Activated T-cell treated with anti-CD3 and anti-CD28 coated beads for 4 hours (primary cell): ENCODE measurements at regions not wholly inside any gene's neighbourhood (a gene's known extent, or its start where the extent isn't known, plus 50 kb on each side); places are given as distances from the start of the nearest gene placed in this dataset.

Source experiments
- DNase-seq: peaks from one replicate; pipeline ENCODE4 v3.0.0-alpha.2; 2020

GRCh38 chr2:145256551-145256950 is 736.6 kb upstream of the ZEB2 start:
- no peak for DNase-seq

DNA sequence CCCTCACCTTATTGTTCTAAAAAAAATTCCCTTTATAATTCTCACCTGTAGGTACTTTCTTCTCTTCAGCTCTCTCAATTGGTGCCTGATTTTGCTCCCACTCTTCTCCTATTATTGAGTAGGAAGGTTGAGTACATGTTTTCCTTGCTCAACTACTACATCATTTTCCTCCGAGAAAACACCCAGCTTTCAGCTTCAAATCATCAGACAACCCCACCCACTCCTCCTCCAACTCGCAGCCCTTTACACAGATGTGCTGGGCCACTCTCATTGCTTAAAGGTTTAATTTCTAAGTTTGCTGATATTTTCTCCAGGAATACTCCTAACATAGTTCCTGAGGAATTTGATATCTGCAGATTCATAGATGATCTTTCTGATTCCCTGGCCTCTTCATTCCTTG is 734.4 kb upstream of the ZEB2 start:
- DNase-seq = no peak

DNA sequence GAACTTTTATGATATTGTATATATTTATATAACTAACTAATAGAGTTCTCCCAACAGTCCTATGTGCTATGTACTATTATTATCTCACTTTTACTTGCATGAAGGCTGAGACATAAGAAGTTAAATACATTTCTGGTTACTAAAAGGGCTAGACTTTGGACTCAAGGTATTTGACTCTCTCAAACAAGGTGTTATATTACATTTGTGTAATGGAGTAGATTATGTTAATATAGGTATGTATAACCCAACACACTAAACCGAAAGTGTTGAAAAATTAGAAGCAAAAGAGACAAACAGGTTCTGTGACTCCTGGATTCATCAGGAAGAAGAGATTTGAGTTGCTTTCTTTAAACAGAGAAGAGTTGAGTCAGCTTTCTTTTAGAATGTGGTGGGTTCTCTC is 733.6 kb upstream of the ZEB2 start:
- DNase-seq = no peak

DNA sequence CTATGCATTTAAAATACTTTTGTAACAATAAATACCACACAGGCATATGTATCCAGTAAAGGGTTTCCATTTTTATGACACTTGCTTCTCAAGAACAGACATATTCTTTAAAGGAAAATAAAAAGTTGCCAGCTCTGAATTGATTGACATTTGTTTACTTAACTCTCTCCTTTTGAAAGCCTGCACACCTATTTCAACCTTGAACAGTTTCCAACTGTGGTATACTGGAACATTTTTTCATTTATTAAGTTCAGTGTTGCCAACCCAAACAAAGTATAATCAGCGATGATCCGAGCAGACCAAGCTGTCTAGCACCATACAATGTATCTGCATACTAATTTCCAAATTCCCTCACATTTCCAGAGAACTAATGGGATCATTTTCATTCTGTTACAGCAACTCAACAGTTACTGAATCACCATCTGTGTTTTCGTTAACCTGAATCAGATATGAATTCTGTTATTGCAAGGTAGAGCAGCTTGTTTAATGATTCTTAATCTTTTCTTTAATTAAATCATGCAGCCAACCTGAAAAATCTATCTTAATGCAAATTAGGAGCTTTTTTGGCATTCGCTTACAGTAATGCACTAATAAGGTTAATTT is 725.5 kb upstream of the ZEB2 start:
- no peak for DNase-seq

GRCh38 chr2:145235312-145235711 is 715.4 kb upstream of the ZEB2 start:
- no peak for DNase-seq

DNA sequence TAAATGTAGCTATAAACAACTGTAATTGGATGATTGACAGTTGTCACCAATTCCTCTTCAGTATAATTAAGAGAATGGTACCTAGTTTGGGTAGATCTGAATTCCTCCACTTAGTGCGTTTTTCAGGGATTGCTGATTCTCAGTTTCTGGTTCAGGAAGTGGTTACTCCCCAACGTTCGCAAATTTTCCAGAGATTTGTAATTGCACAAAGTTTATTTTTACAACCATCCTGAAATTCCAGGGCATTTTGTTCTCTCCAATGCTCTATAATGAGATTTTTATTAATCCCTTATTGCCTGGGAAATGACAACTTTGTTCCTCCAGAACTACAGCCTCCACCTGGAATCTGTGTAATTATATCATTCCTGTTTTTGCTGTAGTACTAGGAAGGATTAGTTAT is 710.6 kb upstream of the ZEB2 start:
- no peak for DNase-seq

- no peak for DNase-seq
Observed at GRCh38 chr2:145228506-145228905, 708.6 kb upstream of the ZEB2 start.

- DNase-seq = no peak
Observed at GRCh38 chr2:145226901-145227300, 707.0 kb upstream of the ZEB2 start.

DNA sequence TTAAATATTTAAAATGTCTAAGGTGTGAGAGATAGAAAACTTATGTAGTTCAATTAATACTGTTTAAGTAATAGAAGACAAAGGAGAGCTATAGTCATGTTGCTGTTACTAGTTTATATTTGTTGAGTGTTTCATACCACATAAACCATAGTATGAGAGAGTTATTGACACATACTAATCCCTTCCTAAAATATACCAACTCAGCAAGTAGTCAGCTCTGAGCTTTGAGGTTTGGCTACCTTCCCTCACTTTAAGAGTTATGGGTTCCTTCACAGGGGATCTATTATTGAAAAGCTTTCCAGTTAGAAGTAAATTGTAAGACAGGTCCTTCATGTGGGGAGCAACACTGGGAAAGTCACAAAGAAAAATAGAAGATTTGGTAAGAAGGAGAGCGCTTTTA is 701.6 kb upstream of the ZEB2 start:
- DNase-seq = no peak

GRCh38 chr2:145221032-145221431 is 701.1 kb upstream of the ZEB2 start:
- DNase-seq = no peak

DNA sequence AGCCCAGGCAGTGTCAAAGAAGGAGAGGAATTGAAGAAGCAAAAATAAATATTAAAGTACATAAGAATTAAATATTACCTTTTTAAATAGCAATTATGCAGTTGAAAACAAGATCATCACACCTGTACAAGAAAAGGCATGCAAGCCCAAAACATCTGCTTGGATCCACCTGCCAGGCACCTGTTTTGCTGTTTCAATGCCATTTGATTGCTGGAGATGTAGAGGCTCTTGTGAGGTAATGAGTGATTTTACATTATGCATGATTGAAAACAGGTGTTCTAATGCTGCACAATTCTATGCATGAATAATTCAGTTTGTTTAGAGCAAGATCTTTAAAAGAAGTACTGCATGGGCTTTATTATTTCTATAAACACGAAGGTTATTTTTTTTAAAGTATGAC is 700.6 kb upstream of the ZEB2 start:
- no peak for DNase-seq

DNA sequence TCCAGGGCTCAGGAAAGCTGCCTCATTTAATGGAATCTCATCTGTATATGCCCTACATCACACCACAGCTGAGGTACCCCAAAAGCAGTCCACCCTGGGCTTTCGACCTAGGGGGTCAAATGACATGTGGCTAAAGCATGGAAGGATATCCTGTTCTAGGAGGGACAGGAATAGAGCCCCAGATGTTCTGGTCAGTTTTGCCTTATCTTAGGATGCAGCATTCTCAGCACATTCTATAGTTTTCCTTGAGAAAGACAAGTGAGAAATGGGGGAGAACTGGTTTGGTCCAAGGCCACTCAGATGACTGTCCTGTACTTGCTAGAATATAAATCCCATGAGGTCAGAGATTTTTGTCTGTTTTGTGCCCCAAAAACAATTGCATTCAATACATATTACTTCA is 688.0 kb upstream of the ZEB2 start:
- DNase-seq = no peak

DNA sequence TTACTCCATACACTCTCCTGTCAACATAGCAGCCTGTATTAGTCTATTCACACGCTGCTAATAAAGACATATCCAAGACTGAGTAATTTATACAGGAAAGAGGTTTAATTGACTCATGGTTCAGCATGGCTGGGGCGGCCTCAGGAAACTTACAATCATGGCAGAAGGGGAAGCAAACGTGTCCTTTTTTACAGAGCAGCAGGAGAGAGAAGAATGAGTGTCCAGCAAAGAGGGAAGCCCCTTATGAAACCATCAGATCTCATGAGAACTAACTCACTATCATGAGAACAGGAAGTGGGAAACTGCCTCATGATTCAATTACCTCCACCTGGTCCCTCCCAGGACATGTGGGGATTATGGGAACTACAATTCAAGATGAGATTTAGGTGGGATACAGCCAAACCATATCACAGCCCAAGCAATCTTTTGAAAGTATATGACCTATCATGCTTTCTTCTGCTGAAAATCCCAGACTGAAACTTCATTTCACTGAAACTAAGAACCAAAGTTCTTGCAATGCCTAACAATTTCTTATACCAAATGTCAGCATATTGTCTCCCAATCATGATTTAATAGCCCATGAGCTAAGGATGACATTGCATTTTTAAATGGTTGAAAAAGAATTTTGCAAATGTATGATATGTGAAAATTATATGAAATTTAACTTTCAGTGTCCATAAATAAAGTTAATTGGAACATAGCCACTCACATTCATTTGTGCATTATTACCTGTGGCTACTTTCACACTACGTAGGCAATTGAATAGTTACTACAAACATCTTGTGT is 686.8 kb upstream of the ZEB2 start:
- DNase-seq = no peak

DNA sequence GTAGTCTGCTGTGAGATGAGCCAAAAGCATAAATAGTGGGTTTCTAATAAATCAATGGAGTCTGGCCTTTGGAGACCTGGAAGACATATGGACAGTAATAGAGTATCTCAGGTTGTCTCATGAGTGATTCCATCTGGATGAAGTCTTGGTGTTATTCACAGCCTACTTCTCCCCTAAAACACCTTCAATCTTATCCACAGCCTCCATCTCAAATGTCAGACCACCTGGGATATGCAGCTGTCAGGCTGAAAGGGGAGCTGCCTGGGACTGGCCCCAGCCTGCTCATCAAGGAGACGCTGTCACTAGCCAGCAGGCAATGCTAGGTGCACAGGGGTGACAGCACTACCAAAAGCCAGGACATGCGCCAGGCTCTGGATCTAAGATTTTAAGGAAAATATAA is 684.0 kb upstream of the ZEB2 start:
- DNase-seq = no peak

DNA sequence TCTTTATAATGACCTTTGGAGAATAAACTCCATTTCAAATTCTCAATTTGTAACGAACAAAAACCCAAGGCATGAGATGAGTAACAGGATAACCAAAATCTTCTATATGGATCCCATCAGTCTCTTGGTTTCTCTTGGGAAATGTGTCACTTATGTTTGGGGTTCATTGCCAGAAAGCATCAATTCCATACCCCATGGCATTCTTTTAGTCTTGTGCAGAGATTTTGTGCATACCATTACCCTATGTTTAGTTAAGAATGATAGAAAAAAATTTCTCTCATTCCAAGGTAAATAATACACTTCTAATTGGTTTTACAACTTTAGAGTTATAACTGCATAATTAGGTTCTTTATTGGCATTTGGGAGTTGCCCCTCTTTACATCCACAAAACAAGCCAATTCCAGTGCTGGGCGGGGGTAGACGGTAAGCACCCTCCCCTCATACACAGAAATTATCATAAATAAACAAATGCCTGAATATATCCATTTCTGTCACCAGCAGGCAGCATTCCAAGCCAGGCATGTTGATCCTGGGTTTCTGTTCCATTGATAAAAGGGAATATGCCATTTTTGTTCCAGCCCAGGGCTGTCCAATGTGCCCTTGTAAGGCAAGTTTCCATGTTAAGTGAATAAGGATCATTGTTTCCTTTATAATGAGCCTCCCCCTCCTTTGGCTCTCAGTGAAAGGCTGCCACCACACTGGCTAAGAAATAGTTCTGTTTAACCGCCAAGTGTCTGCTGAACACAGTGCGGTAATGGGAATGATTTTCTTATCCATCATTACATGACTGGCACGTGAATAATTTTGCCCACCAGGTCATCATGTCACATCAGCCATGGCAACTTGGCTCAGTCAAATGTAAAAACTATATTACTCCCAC is 680.1 kb upstream of the ZEB2 start:
- DNase-seq = no peak

DNA sequence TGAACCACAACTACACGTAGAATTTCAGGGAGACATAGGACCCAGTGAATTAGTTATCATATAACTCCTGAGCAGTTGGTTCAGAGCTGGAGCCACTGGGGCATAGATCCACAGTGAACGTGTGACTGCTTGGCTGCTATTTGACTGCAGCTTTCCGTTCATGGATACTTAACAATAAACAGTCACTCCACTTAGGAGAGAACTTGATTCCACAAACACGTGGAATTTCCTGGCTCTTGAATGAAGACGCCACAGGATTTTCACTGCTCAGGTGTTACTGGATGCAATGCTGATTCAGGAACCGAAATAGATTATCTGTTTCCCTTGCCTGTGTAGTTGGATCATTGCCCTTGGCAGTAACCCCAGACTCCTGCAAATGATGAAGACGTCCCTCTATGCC is 679.1 kb upstream of the ZEB2 start:
- DNase-seq = no peak

DNA sequence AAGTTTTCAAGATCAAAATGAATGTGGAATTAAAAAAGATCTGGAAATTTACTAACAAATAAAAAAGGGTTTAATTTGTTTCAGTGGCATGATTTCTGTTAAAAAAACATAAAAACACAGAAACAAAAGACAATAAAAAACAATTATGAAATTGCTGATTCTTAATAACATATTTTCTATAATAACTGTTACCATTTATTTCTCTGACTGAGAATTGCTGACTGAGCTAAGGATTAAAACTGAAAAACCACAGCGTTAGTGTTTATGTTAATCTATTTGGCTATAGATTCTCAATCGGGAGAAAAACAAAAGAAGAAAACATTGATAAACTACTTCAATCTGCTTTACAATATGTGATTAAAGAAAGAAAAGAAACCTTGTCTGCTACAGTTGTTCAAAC is 678.6 kb upstream of the ZEB2 start:
- DNase-seq = no peak

- no peak for DNase-seq
Observed at GRCh38 chr2:145197944-145198343, 678.0 kb upstream of the ZEB2 start.

- no peak for DNase-seq
Observed at GRCh38 chr2:145194673-145195072, 674.8 kb upstream of the ZEB2 start.

GRCh38 chr2:145190031-145190703 is 670.2 kb upstream of the ZEB2 start:
- DNase-seq = no peak

DNA sequence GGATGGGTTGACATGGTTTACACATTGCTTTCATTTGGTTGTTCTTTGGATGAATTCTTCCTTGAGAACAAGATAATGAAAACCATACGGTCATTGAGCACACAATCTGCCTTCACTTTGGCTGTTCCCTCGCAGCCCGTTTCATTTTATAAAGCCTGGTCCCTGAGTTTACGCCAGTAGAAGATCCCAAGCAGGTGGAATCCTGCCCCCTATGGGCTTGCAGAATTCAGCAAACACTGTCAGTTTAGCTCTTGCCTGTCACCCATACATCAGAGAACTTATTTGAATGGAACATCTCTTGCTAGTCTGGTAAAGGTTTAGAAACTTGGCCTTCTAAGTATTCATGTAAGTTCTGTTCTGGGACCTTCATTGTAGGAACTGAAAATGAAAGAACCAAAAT is 666.4 kb upstream of the ZEB2 start:
- DNase-seq = no peak

DNA sequence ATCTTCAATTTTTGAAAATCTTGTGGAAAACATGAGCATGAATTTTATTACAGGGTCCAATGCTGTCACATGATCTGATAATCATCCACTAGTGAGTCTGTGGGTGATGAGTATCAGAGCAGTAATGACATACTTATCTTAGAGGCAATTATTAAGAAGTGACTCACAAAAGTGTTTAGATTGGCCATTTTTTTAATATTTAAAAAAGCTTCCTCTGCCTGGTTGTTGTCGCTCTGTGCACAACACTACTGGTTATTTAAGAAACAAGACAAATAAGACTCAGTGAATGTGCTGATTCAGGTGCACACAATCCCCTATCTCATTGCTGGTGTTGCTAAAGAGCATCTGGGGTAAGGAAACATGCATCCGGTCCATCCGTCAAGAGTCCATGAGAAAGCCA is 665.8 kb upstream of the ZEB2 start:
- no peak for DNase-seq
